GM10266 (cell line): ENCODE measurements at regions not wholly inside any gene's neighbourhood (a gene's known extent, or its start where the extent isn't known, plus 50 kb on each side); places are given as distances from the start of the nearest gene placed in this dataset.

Experiments used
- DNase-seq: peaks from one replicate; pipeline ENCODE4 v3.0.0; 2012; ENCODE audit errors: extremely low spot score
- TF ChIP-seq, protein P1 (sequence below): IDR thresholded peaks from 2 replicates; pipeline ENCODE4 v1.5.1; 2012; ENCODE audit warnings: mild to moderate bottlenecking, low read depth; ENCODE audit not compliant: control insufficient read depth, insufficient read depth; ENCODE audit errors: missing control alignments

DNA sequence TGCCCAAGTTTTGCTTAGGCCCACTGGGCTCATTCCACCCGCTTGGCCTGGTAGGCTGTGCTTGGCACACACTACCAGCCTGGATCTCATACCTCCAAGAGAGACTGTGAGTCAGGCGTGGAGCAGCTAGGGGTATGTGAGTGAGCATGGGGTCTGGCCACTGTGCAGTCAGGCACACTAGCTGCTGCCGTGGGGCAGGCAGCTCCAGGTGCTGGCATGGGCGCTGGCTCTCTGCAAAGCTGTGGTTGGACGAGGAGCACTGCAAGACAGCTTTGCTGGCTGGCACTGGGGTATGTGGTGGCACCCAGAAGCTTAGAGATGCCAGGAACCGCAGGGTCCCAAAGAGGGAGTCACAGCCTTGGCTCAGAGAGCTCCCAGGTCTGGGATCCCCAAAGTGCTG is 377.8 kb downstream of the KCTD8 start:
- DNase-seq, result no peak
- TF ChIP-seq, protein P1, sequence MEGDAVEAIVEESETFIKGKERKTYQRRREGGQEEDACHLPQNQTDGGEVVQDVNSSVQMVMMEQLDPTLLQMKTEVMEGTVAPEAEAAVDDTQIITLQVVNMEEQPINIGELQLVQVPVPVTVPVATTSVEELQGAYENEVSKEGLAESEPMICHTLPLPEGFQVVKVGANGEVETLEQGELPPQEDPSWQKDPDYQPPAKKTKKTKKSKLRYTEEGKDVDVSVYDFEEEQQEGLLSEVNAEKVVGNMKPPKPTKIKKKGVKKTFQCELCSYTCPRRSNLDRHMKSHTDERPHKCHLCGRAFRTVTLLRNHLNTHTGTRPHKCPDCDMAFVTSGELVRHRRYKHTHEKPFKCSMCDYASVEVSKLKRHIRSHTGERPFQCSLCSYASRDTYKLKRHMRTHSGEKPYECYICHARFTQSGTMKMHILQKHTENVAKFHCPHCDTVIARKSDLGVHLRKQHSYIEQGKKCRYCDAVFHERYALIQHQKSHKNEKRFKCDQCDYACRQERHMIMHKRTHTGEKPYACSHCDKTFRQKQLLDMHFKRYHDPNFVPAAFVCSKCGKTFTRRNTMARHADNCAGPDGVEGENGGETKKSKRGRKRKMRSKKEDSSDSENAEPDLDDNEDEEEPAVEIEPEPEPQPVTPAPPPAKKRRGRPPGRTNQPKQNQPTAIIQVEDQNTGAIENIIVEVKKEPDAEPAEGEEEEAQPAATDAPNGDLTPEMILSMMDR, result no peak

DNA sequence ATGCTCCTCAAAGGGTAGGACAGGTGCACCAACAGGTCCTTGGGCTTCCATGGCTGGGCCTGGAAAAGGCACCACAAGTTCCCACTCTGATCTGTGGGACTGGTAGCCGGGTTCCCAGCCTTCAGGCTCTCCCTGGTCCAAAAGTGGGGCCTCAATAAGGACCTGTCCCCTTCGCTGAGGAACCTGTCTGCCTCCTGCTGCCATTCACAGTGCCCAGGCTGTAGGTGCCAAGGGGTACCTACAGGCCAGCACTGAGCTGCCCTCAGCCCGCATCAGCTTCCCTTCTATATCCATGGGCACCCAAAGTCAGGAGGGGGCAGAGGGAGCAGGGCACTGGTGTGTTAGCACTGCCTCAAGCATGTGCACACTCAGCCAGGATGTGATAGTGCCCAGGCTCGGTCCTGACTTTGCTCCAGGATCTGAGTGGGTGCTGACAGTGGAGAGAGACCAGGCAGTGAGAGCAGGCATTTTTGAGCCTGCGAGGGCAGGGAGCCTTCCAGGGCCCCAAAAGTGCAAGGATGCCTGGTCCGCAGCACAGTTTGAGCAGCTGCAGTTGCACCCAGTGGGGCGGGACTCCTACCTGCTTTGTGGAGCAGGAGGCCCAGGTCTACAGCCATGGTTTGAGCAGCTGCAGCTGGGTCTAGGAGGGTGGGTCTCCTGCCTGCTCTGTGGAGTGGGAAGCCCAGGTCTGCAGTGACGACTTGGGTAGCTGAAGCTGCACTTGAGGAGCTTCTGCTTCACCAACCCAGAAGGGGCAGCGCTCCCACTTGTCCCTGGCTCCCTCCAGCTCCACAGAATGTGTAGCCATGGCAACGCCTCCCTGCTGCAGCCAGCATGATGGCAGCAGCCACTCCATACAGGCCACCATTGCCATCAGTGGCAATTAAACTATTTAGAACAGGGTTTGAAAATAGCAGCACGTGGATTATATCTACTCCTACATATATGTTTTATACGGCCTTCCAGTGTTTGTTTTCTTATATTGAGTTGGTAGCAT is 376.4 kb downstream of the KCTD8 start:
- TF ChIP-seq, protein P1, result no peak

DNA sequence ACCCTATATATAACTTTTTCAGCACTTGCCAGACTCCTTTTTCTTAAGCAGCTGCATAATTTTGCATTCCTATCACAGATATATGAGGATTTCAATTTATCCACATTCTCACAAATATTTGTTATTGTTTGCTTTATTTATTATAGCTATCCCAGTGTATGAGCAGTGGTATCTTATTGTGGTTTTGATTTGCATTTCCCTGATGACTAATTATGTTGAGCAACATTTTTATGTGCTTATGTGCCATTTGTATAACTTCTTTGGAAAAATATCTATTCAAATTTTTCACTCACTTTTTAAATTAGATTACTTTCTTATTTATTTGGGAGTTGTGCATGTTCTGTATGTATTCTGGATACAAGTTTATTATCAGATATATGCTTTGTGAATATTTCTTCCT is 361.9 kb downstream of the KCTD8 start:
- DNase-seq, result no peak

More for the DNA sequence above, 376.4 kb downstream of the KCTD8 start:
- no peak for DNase-seq

DNA sequence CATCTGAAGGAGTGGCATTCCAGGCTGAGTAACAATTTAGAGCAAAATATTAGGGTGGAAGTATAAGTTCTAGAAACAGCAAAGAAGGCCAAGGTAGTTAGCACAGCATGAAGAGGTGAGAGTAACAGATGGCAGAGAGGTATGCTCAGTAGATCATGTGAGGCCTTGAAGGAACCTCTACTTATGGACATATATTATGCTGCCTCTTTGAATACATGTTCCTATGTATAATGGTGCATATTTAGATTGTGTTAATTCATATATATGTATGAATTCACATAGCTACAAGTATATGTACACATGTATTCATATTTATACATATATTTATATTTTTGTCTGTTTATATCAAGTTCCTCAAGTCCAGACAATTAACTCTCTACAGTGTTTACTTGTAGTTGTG is 355.2 kb downstream of the KCTD8 start:
- TF ChIP-seq, protein P1, result no peak
- DNase-seq, result no peak

More for the DNA sequence above, 361.9 kb downstream of the KCTD8 start:
- TF ChIP-seq, protein P1, result no peak

DNA sequence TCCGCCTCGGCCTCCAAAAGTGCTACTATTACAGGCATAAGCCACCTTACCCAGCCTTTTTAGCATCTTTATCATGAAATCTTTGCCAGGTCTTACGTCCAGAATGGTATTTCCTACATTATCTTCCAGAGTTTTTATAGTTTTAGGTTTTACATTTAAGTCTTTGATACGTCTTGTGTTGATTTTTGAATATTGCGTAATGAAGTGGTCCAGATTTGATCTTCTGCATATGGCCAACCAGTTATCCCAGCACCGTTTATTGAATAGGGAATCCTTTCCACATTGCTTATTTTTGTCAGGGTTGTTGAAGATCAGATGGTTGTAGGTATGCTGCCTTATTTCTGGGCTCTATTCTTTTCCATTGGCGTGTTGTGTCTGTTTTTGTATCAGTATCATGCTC is 349.6 kb downstream of the KCTD8 start:
- TF ChIP-seq, protein P1, result no peak
- no peak for DNase-seq

DNA sequence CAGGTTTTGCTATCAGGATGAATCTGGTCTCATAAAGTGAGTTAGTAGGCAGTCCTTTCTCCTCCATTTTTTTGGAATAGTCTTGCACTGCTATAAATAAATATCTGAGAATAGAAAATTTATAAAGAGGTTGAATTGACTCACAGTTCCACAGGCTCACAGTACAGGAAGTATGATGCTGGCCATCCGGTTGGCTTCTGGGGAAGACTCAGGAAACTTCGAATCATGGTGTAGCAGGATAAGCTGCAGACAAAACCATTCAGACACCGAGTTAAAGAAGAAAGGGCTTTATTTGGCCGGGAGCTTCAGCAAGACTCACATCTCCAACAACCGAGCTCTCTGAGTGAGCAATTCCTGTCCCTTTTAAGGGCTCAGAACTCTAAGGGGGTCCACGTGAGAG is 348.2 kb downstream of the KCTD8 start:
- DNase-seq, result no peak
- TF ChIP-seq, protein P1, result no peak
